Kidney epithelial cell (primary cell): ENCODE measurements at regions not wholly inside any gene's neighbourhood (a gene's known extent, or its start where the extent isn't known, plus 50 kb on each side); places are given as distances from the start of the nearest gene placed in this dataset.

Source experiments
- DNase-seq: peaks from one replicate; pipeline ENCODE4 v3.0.0-alpha.2; 2010; ENCODE audit warnings: low read depth
- H3K27me3 ChIP-seq: 2 replicates; pipeline ENCODE4 v1.6.0; 2011; ENCODE audit warnings: low read length; ENCODE audit not compliant: control insufficient read depth, insufficient read depth
- H3K36me3 ChIP-seq: 2 replicates; pipeline ENCODE4 v1.5.1; 2011; ENCODE audit warnings: low read length; ENCODE audit not compliant: control insufficient read depth, insufficient read depth
- H3K4me3 ChIP-seq: 2 replicates; pipeline ENCODE4 v1.5.1; 2011; ENCODE audit warnings: low read depth, mild to moderate bottlenecking, control low read depth, low read length
- CTCF ChIP-seq: IDR thresholded peaks from 2 replicates; pipeline ENCODE4 v1.5.1; 2011; ENCODE audit warnings: mild to moderate bottlenecking, moderate library complexity, low read length, control low read depth, inconsistent platforms; ENCODE audit not compliant: insufficient read depth, poor library complexity, severe bottlenecking

GRCh38 chr3:18641916-18642315 lies 216.8 kb upstream of the SATB1 start:
- no peak for DNase-seq
- H3K27me3 ChIP-seq: no peaks in the 10 kb centered on the region
- no peaks in the 10 kb centered on the region for H3K36me3 ChIP-seq
- H3K4me3 ChIP-seq: no peak overlapping the region
- TF ChIP-seq CTCF: no peak

- Histone ChIP-seq H3K27me3 (no peaks in the 10 kb centered on the region), H3K36me3 (no peaks in the 10 kb centered on the region), H3K4me3 (no peak overlapping the region)
- no peak for TF ChIP-seq CTCF
- no peak for DNase-seq
Measured at GRCh38 chr3:18635215-18635614, 210.1 kb upstream of the SATB1 start.

GRCh38 chr3:18634461-18634860 lies 209.3 kb upstream of the SATB1 start:
- Histone ChIP-seq H3K27me3 (no peaks in the 10 kb centered on the region), H3K36me3 (no peaks in the 10 kb centered on the region), H3K4me3 (no peak overlapping the region)
- no peak for DNase-seq
- TF ChIP-seq CTCF: no peak

GRCh38 chr3:18633002-18633401 lies 207.9 kb upstream of the SATB1 start:
- Histone ChIP-seq H3K36me3 (no peaks in the 10 kb centered on the region), H3K27me3 (no peaks in the 10 kb centered on the region), H3K4me3 (no peak overlapping the region)
- no peak for TF ChIP-seq CTCF
- DNase-seq: no peak

GRCh38 chr3:18630295-18630694 lies 205.2 kb upstream of the SATB1 start:
- DNase-seq: no peak
- H3K4me3 ChIP-seq: no peak overlapping the region
- H3K36me3 ChIP-seq: no peaks in the 10 kb centered on the region
- TF ChIP-seq CTCF: no peak
- H3K27me3 ChIP-seq: no peaks in the 10 kb centered on the region

- no peak overlapping the region for H3K4me3 ChIP-seq
- H3K36me3 ChIP-seq: no peaks in the 10 kb centered on the region
- H3K27me3 ChIP-seq: no peaks in the 10 kb centered on the region
- DNase-seq: no peak
- no peak for TF ChIP-seq CTCF
Measured at GRCh38 chr3:18625085-18625484, 199.9 kb upstream of the SATB1 start.
